ENCODE measurements at regions not wholly inside any gene's neighbourhood (a gene's known extent, or its start where the extent isn't known, plus 50 kb on each side); places are given as distances from the start of the nearest gene placed in this dataset.

DNA sequence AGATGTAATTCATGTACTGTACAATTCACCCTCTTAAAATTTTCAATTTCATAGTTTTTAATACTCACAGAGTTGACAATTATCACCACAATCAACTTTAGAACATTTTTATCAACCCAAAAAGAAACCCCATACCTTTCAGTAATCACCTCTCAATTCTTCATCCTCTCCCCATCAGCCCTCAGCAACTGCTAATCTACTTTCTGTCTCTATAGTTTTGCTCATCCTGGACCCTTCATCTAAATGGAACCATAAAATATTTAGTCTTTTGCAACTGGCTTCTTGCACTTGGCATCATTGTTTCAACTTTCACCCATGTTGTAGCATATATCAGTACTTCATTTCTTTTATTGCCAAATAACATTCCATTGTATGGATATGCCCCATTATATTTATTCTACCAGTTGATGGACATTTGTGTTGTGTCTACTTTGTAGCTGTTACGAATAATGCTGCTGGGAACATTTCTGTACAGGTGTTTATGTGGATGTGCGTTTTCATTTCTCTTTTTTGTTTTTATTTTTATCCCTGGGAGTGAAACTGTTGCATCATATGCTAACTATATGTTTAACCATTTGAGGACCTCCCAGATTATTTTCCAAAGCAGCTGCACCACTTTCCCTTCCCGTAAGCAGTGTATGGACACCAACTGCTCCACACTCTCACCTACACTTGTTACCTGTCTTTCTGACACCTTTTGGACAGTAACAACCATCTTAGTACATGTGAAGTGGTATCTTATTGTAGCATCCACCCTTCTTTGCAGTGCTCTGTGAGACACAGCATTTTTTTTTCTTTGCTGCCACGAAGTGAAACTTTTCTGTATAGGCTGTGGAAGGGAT lies 65.4 kb upstream of the APBB1IP start:
- TF ChIP-seq EP300 (IDR thresholded peaks at IDR 0.05) (no peak), CTCF (IDR thresholded peaks at IDR 0.05) (no peak)

All from gastroesophageal sphincter (tissue), 3 donors.